Thyroid gland (tissue), 4 donors: ENCODE measurements at regions not wholly inside any gene's neighbourhood (a gene's known extent, or its start where the extent isn't known, plus 50 kb on each side); places are given as distances from the start of the nearest gene placed in this dataset.
A peak's percentile ranks its signal among the peaks of the same experiment; 100 is the strongest.

Experiments
- DNase-seq, 2 donors: peaks; one replicate each; pipeline ENCODE4 v3.0.0-alpha.2; 2019
- H3K27ac ChIP-seq, 3 donors: fragments of 200-600 bp; sonication (generic); 1 replicate in 2 of 3; 2 replicates in 1 of 3; pipeline ENCODE4 v1.5.1; 2016 to 2019; ENCODE audit warnings: mild to moderate bottlenecking in 1 of 3, moderate library complexity in 1 of 3
- H3K27me3 ChIP-seq: fragments of 200-600 bp; sonication (generic); one replicate; pipeline ENCODE4 v1.5.1; 2019
- H3K36me3 ChIP-seq, 2 donors: fragments of 200-600 bp; sonication (generic); one replicate each; pipeline ENCODE4 v1.5.1; 2016 to 2019
- H3K4me1 ChIP-seq, 2 donors: fragments of 200-600 bp; sonication (generic); one replicate each; pipeline ENCODE4 v1.5.1; 2017 to 2019
- H3K4me3 ChIP-seq, 3 donors: fragments of 200-600 bp; sonication (generic); replicated peaks in 1 of 3; 1 replicate in 2 of 3; 2 replicates in 1 of 3; pipeline ENCODE4 v1.5.1; 2016; ENCODE audit warnings: mild to moderate bottlenecking in 1 of 3
- H3K9me3 ChIP-seq: fragments of 200-600 bp; sonication (generic); one replicate; pipeline ENCODE4 v1.5.1; 2017
- CTCF ChIP-seq, 6 experiments: fragments of 200-600 bp in 3 of 6; fragments of 450-650 bp in 3 of 6; sonication (generic) in 3 of 6; IDR thresholded peaks; one replicate each; pipeline ENCODE4 v1.5.1; 2016 to 2019; ENCODE audit warnings: antibody characterized with exemption in 6 of 6, mild to moderate bottlenecking in 2 of 6, inconsistent platforms in 1 of 6, moderate library complexity in 1 of 6
- POLR2A ChIP-seq, 2 donors: fragments of 450-650 bp; IDR thresholded peaks; one replicate each; pipeline ENCODE4 v1.6.1; 2017; ENCODE audit warnings: antibody characterized with exemption in 2 of 2, mild to moderate bottlenecking in 2 of 2, moderate library complexity in 1 of 2
- WGBS, 2 donors: methylation state at CpG; one replicate each; pipeline ENCODE4 v1.1.5; 2017; 5-methylcytosine and 5-hydroxymethylcytosine counted together
- intact Hi-C: fragments of 100-400 bp; cut with DNase I; formaldehyde crosslinking; loops from one replicate; pipeline ENCODE4 v1.15.1; 2023

GRCh38 chr5:171575386-171575785, 155.9 kb downstream of the FGF18 start:
- Histone ChIP-seq H3K4me3 (no peak overlapping the region), H3K9me3 (no peaks in the 10 kb centered on the region), H3K36me3 (no peaks in the 10 kb centered on the region), H3K4me1 (peaks cover 10 to 21% of the 10 kb centered on the region in 2 donors), H3K27me3 (no peaks in the 10 kb centered on the region), H3K27ac (no peak overlapping the region)
- intact Hi-C loops = no loop called here
- DNase-seq = no peak
- WGBS, 2 donors = 69 to 74% methylated on average over 3 of the region's 3 CpGs
- TF ChIP-seq CTCF (IDR thresholded peaks at IDR 0.05) (no peak), POLR2A (IDR thresholded peaks at IDR 0.05) (no peak)

- TF ChIP-seq CTCF (IDR thresholded peaks at IDR 0.05) (no peak), POLR2A (IDR thresholded peaks at IDR 0.05) (no peak)
- no peaks in the 10 kb centered on the region for H3K36me3 ChIP-seq
- no peaks in the 10 kb centered on the region for H3K9me3 ChIP-seq
- 95 to 98% methylated on average over 3 of the region's 3 CpGs for WGBS, 2 donors
- DNase-seq = no peak
- no peaks in the 10 kb centered on the region for H3K27me3 ChIP-seq
- no peak overlapping the region for H3K4me3 ChIP-seq
- H3K27ac ChIP-seq = no peak overlapping the region
- intact Hi-C loops = no loop called here
- H3K4me1 ChIP-seq = peaks cover 10 to 21% of the 10 kb centered on the region in 2 donors
These were observed 156.4 kb downstream of the FGF18 start for GRCh38 chr5:171575808-171576207.

GRCh38 chr5:171577042-171577758, 157.8 kb downstream of the FGF18 start:
- TF ChIP-seq POLR2A (IDR thresholded peaks at IDR 0.05) (no peak), CTCF (IDR thresholded peaks at IDR 0.05) (no peak)
- Histone ChIP-seq H3K36me3 (no peaks in the 10 kb centered on the region), H3K27me3 (no peaks in the 10 kb centered on the region), H3K27ac (no peak overlapping the region), H3K4me3 (no peak overlapping the region), H3K9me3 (no peaks in the 10 kb centered on the region), H3K4me1 (peaks cover 10 to 21% of the 10 kb centered on the region in 2 donors)
- no peak for DNase-seq
- 83 to 88% methylated on average over 12 to 13 of the region's 13 CpGs for WGBS, 2 donors
- intact Hi-C loops = no loop called here

- 43 to 47% methylated on average over 10 to 11 of the region's 11 CpGs for WGBS, 2 donors
- DNase-seq = peak; percentile 18 to 37
- H3K27me3 ChIP-seq = no peaks in the 10 kb centered on the region
- H3K4me1 ChIP-seq = peaks cover 10 to 21% of the 10 kb centered on the region in 2 donors
- no peak overlapping the region for H3K4me3 ChIP-seq
- H3K27ac ChIP-seq = peak overlapping the region in 1 of 3 donors; percentile 18
- H3K9me3 ChIP-seq = no peaks in the 10 kb centered on the region
- intact Hi-C loops = no loop called here
- TF ChIP-seq POLR2A (IDR thresholded peaks at IDR 0.05) = no peak
- no peak for TF ChIP-seq CTCF (IDR thresholded peaks at IDR 0.05)
- H3K36me3 ChIP-seq = no peaks in the 10 kb centered on the region
These were observed 158.8 kb downstream of the FGF18 start for GRCh38 chr5:171578049-171578828.
